Transverse colon (tissue), 4 donors: ENCODE measurements at regions not wholly inside any gene's neighbourhood (a gene's known extent, or its start where the extent isn't known, plus 50 kb on each side); places are given as distances from the start of the nearest gene placed in this dataset.

Source experiments
- DNase-seq: peaks from one replicate; pipeline ENCODE4 v3.0.0-alpha.2; 2019
- H3K27ac ChIP-seq, 4 donors: fragments of 200-600 bp; sonication (generic); 2 replicates each; pipeline ENCODE4 v1.5.1; 2016 to 2018; ENCODE audit warnings: inconsistent platforms in 4 of 4
- H3K27me3 ChIP-seq: fragments of 200-600 bp; sonication (generic); 2 replicates; pipeline ENCODE4 v1.5.1; 2017; ENCODE audit warnings: inconsistent platforms
- H3K36me3 ChIP-seq, 4 donors: fragments of 200-600 bp; sonication (generic); 2 replicates each; pipeline ENCODE4 v1.5.1; 2017 to 2019; ENCODE audit warnings: inconsistent platforms in 4 of 4
- H3K4me1 ChIP-seq, 4 donors: fragments of 200-600 bp; sonication (generic); 2 replicates each; pipeline ENCODE4 v1.5.1; 2017 to 2020; ENCODE audit warnings: inconsistent platforms in 4 of 4
- H3K4me3 ChIP-seq, 4 donors: fragments of 200-600 bp; sonication (generic); 1 replicate in 1 of 4; 2 replicates in 3 of 4; pipeline versions ENCODE4 v1.5.1 to v1.6.1; 2017 to 2019; ENCODE audit warnings: inconsistent platforms in 4 of 4
- H3K9me3 ChIP-seq, 2 donors: fragments of 200-600 bp; sonication (generic); 2 replicates each; pipeline ENCODE4 v1.5.1; 2017 to 2019; ENCODE audit warnings: inconsistent platforms in 2 of 2
- EP300 ChIP-seq: sonication (generic); formaldehyde crosslinking; IDR thresholded peaks from one replicate; pipeline ENCODE4 v1.6.1; 2017; ENCODE audit warnings: antibody characterized with exemption, low read depth
- POLR2A ChIP-seq: fragments of 450-650 bp; IDR thresholded peaks from one replicate; pipeline ENCODE4 v1.6.1; 2016; ENCODE audit warnings: antibody characterized with exemption, mild to moderate bottlenecking, moderate library complexity
- POLR2AphosphoS5 ChIP-seq, 3 donors: sonication (generic); formaldehyde crosslinking; IDR thresholded peaks; one replicate each; pipeline ENCODE4 v1.6.1; 2016; ENCODE audit warnings: antibody characterized with exemption in 3 of 3
- WGBS, 2 donors: methylation state at CpG; one replicate each; pipeline ENCODE4 v1.1.5; 2018; ENCODE audit warnings: low coverage in 1 of 2; 5-methylcytosine and 5-hydroxymethylcytosine counted together
- in situ Hi-C, 4 donors: fragments of 200-750 bp; cut with MboI; loops; one replicate each; pipeline versions ENCODE4 v1.15.0 to v1.15.1; 2017; ENCODE audit warnings: low sequenced_read_pairs in 3 of 4, low pct_ligation_motif_present in 1 of 4, low pct_unique_long_range_greater_than_20kb in 1 of 4
- intact Hi-C: fragments of 100-400 bp; cut with DNase I; formaldehyde crosslinking; loops from one replicate; pipeline ENCODE4 v1.15.1; 2023; ENCODE audit warnings: low total_unique reads
- TF ChIP-seq, protein P1 (sequence below), 5 experiments: fragments of 200-600 bp in 3 of 5; fragments of 450-650 bp in 2 of 5; sonication (generic) in 3 of 5; IDR thresholded peaks; 1 replicate in 2 of 5; 2 replicates in 3 of 5; pipeline ENCODE4 v1.5.1; 2016 to 2017; ENCODE audit warnings: antibody characterized with exemption in 5 of 5, inconsistent platforms in 3 of 5, mild to moderate bottlenecking in 2 of 5, moderate library complexity in 1 of 5

- Histone ChIP-seq H3K4me1 (peaks cover 0 to 9% (median 0%) of the 10 kb centered on the region in 4 donors), H3K4me3 (no peak overlapping the region), H3K9me3 (no peaks in the 10 kb centered on the region), H3K27ac (no peak overlapping the region), H3K36me3 (no peaks in the 10 kb centered on the region), H3K27me3 (no peaks in the 10 kb centered on the region)
- intact Hi-C loops (no loop called here), in situ Hi-C loops (no loop called here)
- TF ChIP-seq POLR2AphosphoS5 (IDR thresholded peaks at IDR 0.05) (no peak), POLR2A (no peak), EP300 (no peak)
- TF ChIP-seq, protein P1, sequence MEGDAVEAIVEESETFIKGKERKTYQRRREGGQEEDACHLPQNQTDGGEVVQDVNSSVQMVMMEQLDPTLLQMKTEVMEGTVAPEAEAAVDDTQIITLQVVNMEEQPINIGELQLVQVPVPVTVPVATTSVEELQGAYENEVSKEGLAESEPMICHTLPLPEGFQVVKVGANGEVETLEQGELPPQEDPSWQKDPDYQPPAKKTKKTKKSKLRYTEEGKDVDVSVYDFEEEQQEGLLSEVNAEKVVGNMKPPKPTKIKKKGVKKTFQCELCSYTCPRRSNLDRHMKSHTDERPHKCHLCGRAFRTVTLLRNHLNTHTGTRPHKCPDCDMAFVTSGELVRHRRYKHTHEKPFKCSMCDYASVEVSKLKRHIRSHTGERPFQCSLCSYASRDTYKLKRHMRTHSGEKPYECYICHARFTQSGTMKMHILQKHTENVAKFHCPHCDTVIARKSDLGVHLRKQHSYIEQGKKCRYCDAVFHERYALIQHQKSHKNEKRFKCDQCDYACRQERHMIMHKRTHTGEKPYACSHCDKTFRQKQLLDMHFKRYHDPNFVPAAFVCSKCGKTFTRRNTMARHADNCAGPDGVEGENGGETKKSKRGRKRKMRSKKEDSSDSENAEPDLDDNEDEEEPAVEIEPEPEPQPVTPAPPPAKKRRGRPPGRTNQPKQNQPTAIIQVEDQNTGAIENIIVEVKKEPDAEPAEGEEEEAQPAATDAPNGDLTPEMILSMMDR (IDR thresholded peaks at IDR 0.05), result no peak
- no peak for DNase-seq
- WGBS, 2 donors, result 92% methylated on average over 1 of the region's 1 CpG; no CpG with 5 or more reads in 1 of the 2 donors
These were observed 167.6 kb upstream of the SOX11 start for GRCh38 chr2:5524551-5524950.

- H3K4me3 ChIP-seq, result no peak overlapping the region
- no peak overlapping the region for H3K27ac ChIP-seq
- H3K36me3 ChIP-seq, result no peaks in the 10 kb centered on the region
- intact Hi-C loops, result no loop called here
- in situ Hi-C loops, result no loop called here
- 81 to 90% methylated on average over 5 to 8 of the region's 8 CpGs for WGBS, 2 donors
- TF ChIP-seq EP300, result no peak
- no peak for TF ChIP-seq POLR2A
- H3K4me1 ChIP-seq, result no peaks in the 10 kb centered on the region
- H3K27me3 ChIP-seq, result no peaks in the 10 kb centered on the region
- DNase-seq, result no peak
- H3K9me3 ChIP-seq, result no peaks in the 10 kb centered on the region
These were observed 163.5 kb upstream of the SOX11 start for GRCh38 chr2:5528706-5529105.

GRCh38 chr2:5530011-5530696 lies 162.0 kb upstream of the SOX11 start:
- intact Hi-C loops (no loop called here), in situ Hi-C loops (no loop called here)
- WGBS, 2 donors, result 84 to 90% methylated on average over 2 to 11 of the region's 11 CpGs

GRCh38 chr2:5535301-5535700 lies 156.9 kb upstream of the SOX11 start:
- WGBS, 2 donors, result 53 to 66% methylated on average over 2 to 3 of the region's 3 CpGs

More at GRCh38 chr2:5530011-5530696, 162.0 kb upstream of the SOX11 start:
- Histone ChIP-seq H3K27ac (no peak overlapping the region), H3K4me1 (no peaks in the 10 kb centered on the region), H3K36me3 (no peaks in the 10 kb centered on the region), H3K9me3 (no peaks in the 10 kb centered on the region), H3K27me3 (no peaks in the 10 kb centered on the region), H3K4me3 (no peak overlapping the region)
- no peak for DNase-seq
- TF ChIP-seq POLR2A (no peak), EP300 (no peak), POLR2AphosphoS5 (IDR thresholded peaks at IDR 0.05) (no peak)
- TF ChIP-seq, protein P1 (IDR thresholded peaks at IDR 0.05), result no peak

More at GRCh38 chr2:5535301-5535700, 156.9 kb upstream of the SOX11 start:
- intact Hi-C loops (no loop called here), in situ Hi-C loops (no loop called here)
- no peaks in the 10 kb centered on the region for H3K4me1 ChIP-seq
- TF ChIP-seq POLR2A (no peak), EP300 (no peak), POLR2AphosphoS5 (IDR thresholded peaks at IDR 0.05) (no peak)
- TF ChIP-seq, protein P1 (IDR thresholded peaks at IDR 0.05), result no peak
- no peaks in the 10 kb centered on the region for H3K9me3 ChIP-seq
- no peak overlapping the region for H3K4me3 ChIP-seq
- no peak overlapping the region for H3K27ac ChIP-seq
- no peaks in the 10 kb centered on the region for H3K27me3 ChIP-seq
- DNase-seq, result no peak
- no peaks in the 10 kb centered on the region for H3K36me3 ChIP-seq
